ENCODE measurements at regions not wholly inside any gene's neighbourhood (a gene's known extent, or its start where the extent isn't known, plus 50 kb on each side); places are given as distances from the start of the nearest gene placed in this dataset.

DNA sequence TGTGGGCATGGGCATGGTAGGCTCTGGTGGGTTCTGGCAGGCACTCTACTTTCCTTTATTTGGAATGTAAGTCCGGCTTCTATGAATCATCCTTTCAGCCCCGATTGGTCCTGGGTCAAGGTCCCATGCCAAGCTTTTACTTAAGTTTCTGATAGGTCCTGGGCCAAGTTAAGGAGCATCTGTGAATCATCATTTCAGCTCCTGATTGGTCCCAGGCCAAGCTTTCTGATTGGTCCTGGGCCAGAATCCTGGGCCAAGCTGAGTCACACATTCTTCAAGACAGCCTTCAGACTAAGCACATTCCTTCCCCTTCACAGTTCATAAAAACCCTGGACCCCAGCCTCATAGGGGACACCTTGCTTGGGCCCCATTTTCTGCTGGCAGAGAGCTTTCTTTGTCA, 231.0 kb upstream of the EYS start:
- TF ChIP-seq, protein P1, sequence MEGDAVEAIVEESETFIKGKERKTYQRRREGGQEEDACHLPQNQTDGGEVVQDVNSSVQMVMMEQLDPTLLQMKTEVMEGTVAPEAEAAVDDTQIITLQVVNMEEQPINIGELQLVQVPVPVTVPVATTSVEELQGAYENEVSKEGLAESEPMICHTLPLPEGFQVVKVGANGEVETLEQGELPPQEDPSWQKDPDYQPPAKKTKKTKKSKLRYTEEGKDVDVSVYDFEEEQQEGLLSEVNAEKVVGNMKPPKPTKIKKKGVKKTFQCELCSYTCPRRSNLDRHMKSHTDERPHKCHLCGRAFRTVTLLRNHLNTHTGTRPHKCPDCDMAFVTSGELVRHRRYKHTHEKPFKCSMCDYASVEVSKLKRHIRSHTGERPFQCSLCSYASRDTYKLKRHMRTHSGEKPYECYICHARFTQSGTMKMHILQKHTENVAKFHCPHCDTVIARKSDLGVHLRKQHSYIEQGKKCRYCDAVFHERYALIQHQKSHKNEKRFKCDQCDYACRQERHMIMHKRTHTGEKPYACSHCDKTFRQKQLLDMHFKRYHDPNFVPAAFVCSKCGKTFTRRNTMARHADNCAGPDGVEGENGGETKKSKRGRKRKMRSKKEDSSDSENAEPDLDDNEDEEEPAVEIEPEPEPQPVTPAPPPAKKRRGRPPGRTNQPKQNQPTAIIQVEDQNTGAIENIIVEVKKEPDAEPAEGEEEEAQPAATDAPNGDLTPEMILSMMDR (IDR thresholded peaks at IDR 0.05; ENCODE audit: low read length): no peak
- no peak for TF ChIP-seq EZH2phosphoT487 (IDR thresholded peaks at IDR 0.05; ENCODE audit: low read length)
- no peak for TF ChIP-seq EZH2 (optimal IDR thresholded peaks at IDR 0.05; ENCODE audit: low read depth, low read length)
